HEK293T (cell line): ENCODE measurements at regions not wholly inside any gene's neighbourhood (a gene's known extent, or its start where the extent isn't known, plus 50 kb on each side); places are given as distances from the start of the nearest gene placed in this dataset.

Experiments
- CTCF ChIA-PET: fragments of 350-600 bp; formaldehyde crosslinking; extraction: SDS; loops from one replicate; lab custom pipeline; 2021; ENCODE audit warnings: antibody characterized with exemption, inconsistent platforms; lab: Yijun Ruan, JAX
- POLR2A ChIA-PET: fragments of 350-600 bp; formaldehyde crosslinking; extraction: SDS; loops from one replicate; lab custom pipeline; 2020; ENCODE audit warnings: antibody characterized with exemption, inconsistent platforms; lab: Yijun Ruan, JAX
- DNase-seq: peaks from one replicate; pipeline ENCODE4 v3.0.0; 2012; ENCODE audit warnings: mixed read lengths; ENCODE audit errors: extremely low spot score
- ARNT ChIP-seq: fragments of 450-650 bp; IDR thresholded peaks from 2 replicates; pipeline ENCODE4 v1.6.1; 2017; ENCODE audit warnings: mild to moderate bottlenecking
- BHLHE40 ChIP-seq: fragments of 450-650 bp; IDR thresholded peaks from 2 replicates; pipeline ENCODE4 v1.6.1; 2016; ENCODE audit warnings: mild to moderate bottlenecking, moderate library complexity, borderline replicate concordance
- CTBP1 ChIP-seq: fragments of 450-650 bp; IDR thresholded peaks from 2 replicates; pipeline ENCODE4 v1.6.1; 2016; ENCODE audit warnings: borderline replicate concordance
- ELF4 ChIP-seq: fragments of 450-650 bp; IDR thresholded peaks from 2 replicates; pipeline ENCODE4 v1.6.1; 2017; ENCODE audit warnings: antibody characterized with exemption
- FOXA1 ChIP-seq: fragments of 450-650 bp; IDR thresholded peaks from 2 replicates; pipeline ENCODE4 v1.6.1; 2016; ENCODE audit warnings: mild to moderate bottlenecking
- FOXK2 ChIP-seq: fragments of 450-650 bp; IDR thresholded peaks from 2 replicates; pipeline ENCODE4 v1.6.1; 2016; ENCODE audit warnings: mild to moderate bottlenecking
- FOXM1 ChIP-seq: fragments of 450-650 bp; IDR thresholded peaks from 2 replicates; pipeline ENCODE4 v1.6.1; 2017; ENCODE audit warnings: mild to moderate bottlenecking, borderline replicate concordance
- HDGF ChIP-seq: fragments of 450-650 bp; IDR thresholded peaks from 2 replicates; pipeline ENCODE4 v1.6.1; 2017; ENCODE audit warnings: antibody characterized with exemption, borderline replicate concordance
- L3MBTL2 ChIP-seq: fragments of 450-650 bp; conservative IDR thresholded peaks from 2 replicates; pipeline ENCODE4 v1.6.1; 2016; ENCODE audit warnings: mild to moderate bottlenecking
- LEF1 ChIP-seq: fragments of 450-650 bp; IDR thresholded peaks from 2 replicates; pipeline ENCODE4 v1.6.1; 2017; ENCODE audit warnings: mild to moderate bottlenecking, borderline replicate concordance
- NFRKB ChIP-seq: fragments of 450-650 bp; IDR thresholded peaks from 2 replicates; pipeline ENCODE4 v1.6.1; 2016; ENCODE audit warnings: mild to moderate bottlenecking, moderate library complexity
- PKNOX1 ChIP-seq: fragments of 450-650 bp; IDR thresholded peaks from 2 replicates; pipeline ENCODE4 v1.6.1; 2016
- SP1 ChIP-seq: fragments of 450-650 bp; IDR thresholded peaks from 2 replicates; pipeline ENCODE4 v1.6.1; 2017
- SUZ12 ChIP-seq: fragments of 450-650 bp; IDR thresholded peaks from 2 replicates; pipeline ENCODE4 v1.6.1; 2016; ENCODE audit warnings: mild to moderate bottlenecking
- TARDBP ChIP-seq: fragments of 450-650 bp; IDR thresholded peaks from 2 replicates; pipeline ENCODE4 v1.6.1; 2016
- ZNF384 ChIP-seq: fragments of 450-650 bp; IDR thresholded peaks from 2 replicates; pipeline ENCODE4 v1.6.1; 2016

DNA sequence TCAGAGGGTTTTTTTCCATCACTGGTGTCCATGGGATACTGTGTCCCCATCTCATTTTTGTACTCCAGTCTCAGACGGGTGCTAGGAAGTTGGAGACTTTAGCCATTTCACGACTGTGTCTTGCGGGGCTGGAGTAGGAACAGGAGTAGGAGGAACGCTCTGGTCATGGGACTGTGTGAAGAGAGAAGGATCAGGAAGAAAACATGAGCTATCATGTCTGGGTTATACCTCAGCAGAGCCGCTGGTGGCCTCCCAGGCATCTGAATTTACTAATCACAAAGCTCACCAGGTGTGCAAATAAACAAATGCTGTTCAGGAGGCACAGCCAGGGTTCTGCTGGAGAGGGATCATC is 225.4 kb downstream of the SEC14L1 start:
- CTCF ChIA-PET: interaction anchor here (0.5 to 1.5 kb wide), 3 partner anchors 35 to 663 kb away, joined by 3 read pairs; no protein-coding TSS in a partner anchor
- POLR2A ChIA-PET: no interaction called here
- no peak for TF ChIP-seq FOXM1
- no peak for TF ChIP-seq TARDBP
- TF ChIP-seq HDGF: no peak
- TF ChIP-seq CTBP1: no peak
- no peak for TF ChIP-seq BHLHE40
- TF ChIP-seq NFRKB: no peak
- no peak for DNase-seq

DNA sequence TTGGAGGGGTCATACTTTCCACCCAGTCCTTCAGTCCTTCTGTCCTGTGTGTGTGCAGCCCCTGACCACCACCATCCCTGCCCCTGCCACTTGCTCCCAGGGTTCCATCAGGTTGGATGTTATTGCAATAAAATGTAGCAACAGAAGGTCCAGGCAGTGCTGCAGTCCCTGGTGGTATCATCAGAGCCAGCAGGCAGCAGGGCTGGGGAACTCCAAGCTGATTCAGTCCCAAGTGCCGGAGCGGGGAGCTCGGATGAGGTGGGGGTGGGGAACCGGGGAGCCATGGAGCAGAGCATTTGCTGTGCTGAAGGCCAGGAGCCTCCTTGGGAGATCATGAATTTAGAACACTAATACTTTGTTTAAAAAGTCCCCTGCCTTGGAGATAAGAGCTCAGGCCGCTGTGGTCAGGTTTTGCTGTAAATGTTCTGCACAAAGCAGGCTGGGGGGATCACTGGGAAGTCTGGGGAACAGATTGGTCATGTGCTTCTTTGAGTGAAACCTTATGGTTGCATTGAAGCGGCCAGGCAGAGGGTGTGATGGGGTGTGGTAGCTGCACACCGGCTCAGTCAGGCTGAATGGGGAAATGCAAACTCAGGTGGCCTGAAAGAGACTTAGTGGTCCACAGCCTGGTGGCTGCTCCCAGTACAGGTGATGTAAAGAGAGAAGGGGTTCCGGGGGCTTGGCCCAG is 225.9 kb downstream of the SEC14L1 start:
- ChIA-PET POLR2A (no interaction called here), CTCF (interaction anchor here (1.1 to 1.5 kb wide), 2 partner anchors 35 to 128 kb away, joined by 3 read pairs; no protein-coding TSS in a partner anchor)
- no peak for DNase-seq
- TF ChIP-seq FOXK2 (no peak), ZNF384 (no peak), NFRKB (no peak), SUZ12 (no peak), SP1 (no peak), FOXM1 (no peak), ELF4 (no peak), HDGF (no peak), FOXA1 (no peak), TARDBP (no peak), ARNT (no peak), BHLHE40 (no peak), CTBP1 (no peak), LEF1 (no peak), L3MBTL2 (no peak), PKNOX1 (no peak)

DNA sequence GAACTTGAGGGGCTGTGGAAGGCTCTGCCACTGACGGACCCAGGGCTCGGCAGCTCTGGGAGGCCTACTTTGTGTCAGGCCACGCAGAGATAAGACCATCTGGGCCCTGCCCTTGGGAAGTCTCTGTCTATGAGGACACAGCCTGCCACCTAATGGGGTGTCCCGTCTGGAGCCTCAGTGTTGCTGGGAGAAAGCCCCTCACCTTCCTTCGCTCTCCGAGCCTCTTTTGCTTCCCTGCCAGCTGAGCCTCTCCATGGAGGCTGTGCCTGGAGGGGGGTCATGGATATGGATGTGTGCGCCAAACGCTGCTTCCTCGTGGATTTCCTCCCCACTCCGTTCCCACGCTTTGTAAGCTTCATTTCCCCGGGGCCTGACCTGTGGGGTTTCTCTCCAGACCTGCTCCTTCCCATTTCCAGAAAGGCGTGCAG is 228.8 kb downstream of the SEC14L1 start:
- ChIA-PET POLR2A (no interaction called here), CTCF (no interaction called here)
- no peak for DNase-seq
- no peak for TF ChIP-seq BHLHE40
- TF ChIP-seq ARNT: no peak
- no peak for TF ChIP-seq SUZ12
- no peak for TF ChIP-seq FOXK2
- no peak for TF ChIP-seq ELF4
- no peak for TF ChIP-seq PKNOX1

GRCh38 chr17:77370586-77370985 is 229.8 kb downstream of the SEC14L1 start:
- ChIA-PET POLR2A (no interaction called here), CTCF (interaction anchor here (1.1 kb wide), 1 partner anchor 11 kb away, joined by 3 read pairs; no protein-coding TSS in a partner anchor)
- no peak for DNase-seq
- no peak for TF ChIP-seq NFRKB

GRCh38 chr17:77371117-77371887 is 230.5 kb downstream of the SEC14L1 start:
- DNase-seq: no peak
- POLR2A ChIA-PET: no interaction called here
- no peak for TF ChIP-seq ZNF384
- TF ChIP-seq ARNT: no peak
- no peak for TF ChIP-seq NFRKB
- no peak for TF ChIP-seq SP1
- CTCF ChIA-PET: interaction anchor here (1.1 kb wide), 1 partner anchor 12 kb away, joined by 3 read pairs; no protein-coding TSS in a partner anchor

- DNase-seq: no peak
- ChIA-PET POLR2A (no interaction called here), CTCF (no interaction called here)
- TF ChIP-seq L3MBTL2 (no peak), SP1 (no peak), FOXK2 (no peak), TARDBP (no peak), SUZ12 (no peak), BHLHE40 (no peak), ARNT (no peak), PKNOX1 (no peak), LEF1 (no peak), NFRKB (no peak), FOXA1 (no peak), CTBP1 (no peak), ELF4 (no peak), HDGF (no peak)
Measured at GRCh38 chr17:77371888-77372443, 231.2 kb downstream of the SEC14L1 start.
